ENCODE measurements at regions not wholly inside any gene's neighbourhood (a gene's known extent, or its start where the extent isn't known, plus 50 kb on each side); places are given as distances from the start of the nearest gene placed in this dataset.
"Not testable (repeated sequence)": the region's sequence is repeated elsewhere in the genome, so short reads cannot be mapped to it uniquely, and the experiment has no call there.

DNA sequence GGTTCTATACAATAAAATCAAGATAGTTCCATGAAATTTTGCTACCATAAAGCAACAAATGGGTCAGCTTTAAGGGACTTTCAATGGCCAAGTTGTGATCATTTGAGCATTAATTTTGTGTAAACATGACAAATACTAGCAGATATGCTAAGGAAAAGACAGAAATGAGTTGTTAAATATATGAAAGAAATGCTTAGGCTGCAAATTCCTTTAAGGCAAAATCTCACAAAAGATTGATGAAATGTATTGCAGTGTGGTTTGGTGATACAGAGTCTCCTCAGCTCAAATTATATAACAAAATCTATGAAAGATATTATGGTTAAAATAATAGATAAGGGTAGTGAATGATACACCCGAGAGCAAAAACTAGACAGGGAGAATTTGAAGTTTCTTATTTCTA, 377.2 kb downstream of the RAP2B start:
- no peak for TF ChIP-seq POLR2A (IDR thresholded peaks at IDR 0.05)
- TF ChIP-seq, protein P1, sequence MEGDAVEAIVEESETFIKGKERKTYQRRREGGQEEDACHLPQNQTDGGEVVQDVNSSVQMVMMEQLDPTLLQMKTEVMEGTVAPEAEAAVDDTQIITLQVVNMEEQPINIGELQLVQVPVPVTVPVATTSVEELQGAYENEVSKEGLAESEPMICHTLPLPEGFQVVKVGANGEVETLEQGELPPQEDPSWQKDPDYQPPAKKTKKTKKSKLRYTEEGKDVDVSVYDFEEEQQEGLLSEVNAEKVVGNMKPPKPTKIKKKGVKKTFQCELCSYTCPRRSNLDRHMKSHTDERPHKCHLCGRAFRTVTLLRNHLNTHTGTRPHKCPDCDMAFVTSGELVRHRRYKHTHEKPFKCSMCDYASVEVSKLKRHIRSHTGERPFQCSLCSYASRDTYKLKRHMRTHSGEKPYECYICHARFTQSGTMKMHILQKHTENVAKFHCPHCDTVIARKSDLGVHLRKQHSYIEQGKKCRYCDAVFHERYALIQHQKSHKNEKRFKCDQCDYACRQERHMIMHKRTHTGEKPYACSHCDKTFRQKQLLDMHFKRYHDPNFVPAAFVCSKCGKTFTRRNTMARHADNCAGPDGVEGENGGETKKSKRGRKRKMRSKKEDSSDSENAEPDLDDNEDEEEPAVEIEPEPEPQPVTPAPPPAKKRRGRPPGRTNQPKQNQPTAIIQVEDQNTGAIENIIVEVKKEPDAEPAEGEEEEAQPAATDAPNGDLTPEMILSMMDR (IDR thresholded peaks at IDR 0.05) = no peak
- WGBS, 4 donors = 29 to 77% (median 51%) methylated on average over 1 of the region's 1 CpG

DNA sequence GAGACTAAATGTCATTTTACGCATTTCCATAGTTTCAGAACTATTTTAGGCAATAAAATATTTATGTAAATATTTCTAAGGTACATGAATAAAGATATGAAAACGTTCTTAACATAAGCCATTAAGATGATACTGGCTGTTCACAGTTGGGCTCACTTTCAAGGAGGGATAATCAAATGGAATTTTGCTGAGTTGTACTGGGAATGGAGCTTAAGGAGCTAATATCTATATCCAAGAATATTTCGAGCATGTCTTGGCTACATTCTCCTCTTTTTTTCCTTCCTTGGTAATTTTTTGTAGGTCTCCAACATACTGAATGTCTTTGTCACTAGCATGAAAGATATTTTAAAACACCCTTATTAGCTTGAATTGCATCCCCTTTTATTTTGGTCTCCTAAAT, 383.4 kb downstream of the RAP2B start:
- intact Hi-C loops (cut with DNase I) = no loop called here
- DNase-seq = no peak
- 51 to 67% (median 57%) methylated on average over 3 of the region's 3 CpGs for WGBS, 4 donors
- H3K4me1 ChIP-seq (replicated peaks in 1 of 2) = no peaks in the 10 kb centered on the region
- H3K27me3 ChIP-seq = no peaks in the 10 kb centered on the region
- TF ChIP-seq, protein P1 (IDR thresholded peaks at IDR 0.05) = no peak
- no peak for TF ChIP-seq POLR2A (IDR thresholded peaks at IDR 0.05)
- no peaks in the 10 kb centered on the region for H3K36me3 ChIP-seq (replicated peaks in 1 of 2)
- no peak overlapping the region for H3K27ac ChIP-seq
- no peaks in the 10 kb centered on the region for H3K9me3 ChIP-seq (replicated peaks in 1 of 3)
- no peak overlapping the region for H3K4me3 ChIP-seq

More for the DNA sequence above, 377.2 kb downstream of the RAP2B start:
- Histone ChIP-seq H3K4me1 (replicated peaks in 1 of 2) (no peaks in the 10 kb centered on the region), H3K4me3 (no peak overlapping the region), H3K27ac (no peak overlapping the region), H3K27me3 (no peaks in the 10 kb centered on the region), H3K36me3 (replicated peaks in 1 of 2) (no peaks in the 10 kb centered on the region), H3K9me3 (replicated peaks in 1 of 3) (no peaks in the 10 kb centered on the region)
- intact Hi-C loops (cut with DNase I) = no loop called here
- DNase-seq = no peak

DNA sequence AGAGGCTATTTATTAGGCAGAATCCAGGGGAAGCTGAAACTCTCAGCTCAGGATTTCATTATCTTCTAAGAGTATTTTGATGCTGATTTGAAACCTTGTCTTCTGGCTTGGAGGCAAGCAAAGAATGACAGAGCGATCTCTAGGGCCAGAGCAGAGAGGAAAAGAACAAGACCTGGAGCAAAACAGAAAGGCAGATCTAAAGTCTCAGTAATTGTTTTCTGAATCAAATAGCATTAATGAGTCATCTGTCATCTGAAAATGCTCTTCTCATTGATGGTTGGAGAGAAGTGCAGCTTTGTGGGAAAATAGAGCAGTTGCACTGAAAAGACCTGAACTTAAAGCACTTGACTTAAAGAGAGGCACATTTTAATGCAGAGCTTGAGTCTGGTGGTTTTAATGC, 385.9 kb downstream of the RAP2B start:
- H3K4me3 ChIP-seq = no peak overlapping the region
- no peaks in the 10 kb centered on the region for H3K27me3 ChIP-seq
- intact Hi-C loops (cut with DNase I) = no loop called here
- H3K27ac ChIP-seq = no peak overlapping the region
- no peaks in the 10 kb centered on the region for H3K9me3 ChIP-seq (replicated peaks in 1 of 3)
- H3K4me1 ChIP-seq (replicated peaks in 1 of 2) = no peaks in the 10 kb centered on the region
- TF ChIP-seq, protein P1 (IDR thresholded peaks at IDR 0.05) = no peak
- TF ChIP-seq POLR2A (IDR thresholded peaks at IDR 0.05) = no peak
- WGBS, 4 donors = 71 to 97% (median 78%) methylated on average over 1 of the region's 1 CpG
- no peak for DNase-seq
- no peaks in the 10 kb centered on the region for H3K36me3 ChIP-seq (replicated peaks in 1 of 2)

DNA sequence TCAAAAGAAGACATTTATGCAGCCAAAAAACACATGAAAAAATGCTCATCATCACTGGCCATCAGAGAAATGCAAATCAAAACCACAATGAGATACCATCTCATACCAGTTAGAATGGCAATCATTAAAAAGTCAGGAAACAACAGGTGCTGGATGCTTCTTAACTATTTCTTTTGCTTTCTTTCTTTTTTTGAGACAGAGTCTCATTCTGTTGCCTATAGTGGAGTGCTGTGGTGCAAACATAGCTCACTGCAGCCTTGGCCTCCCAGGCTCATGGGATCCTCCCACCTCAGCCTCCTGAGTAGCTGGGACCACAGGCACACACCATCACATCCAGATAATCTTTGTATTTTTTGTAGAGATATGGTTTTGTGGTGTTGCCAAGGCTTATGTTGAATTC, 387.7 kb downstream of the RAP2B start:
- H3K4me3 ChIP-seq; H3K27ac ChIP-seq; H3K36me3 ChIP-seq (replicated peaks in 1 of 2); DNase-seq; H3K9me3 ChIP-seq (replicated peaks in 1 of 3); H3K27me3 ChIP-seq; intact Hi-C loops (cut with DNase I); H3K4me1 ChIP-seq (replicated peaks in 1 of 2): not testable (repeated sequence)

DNA sequence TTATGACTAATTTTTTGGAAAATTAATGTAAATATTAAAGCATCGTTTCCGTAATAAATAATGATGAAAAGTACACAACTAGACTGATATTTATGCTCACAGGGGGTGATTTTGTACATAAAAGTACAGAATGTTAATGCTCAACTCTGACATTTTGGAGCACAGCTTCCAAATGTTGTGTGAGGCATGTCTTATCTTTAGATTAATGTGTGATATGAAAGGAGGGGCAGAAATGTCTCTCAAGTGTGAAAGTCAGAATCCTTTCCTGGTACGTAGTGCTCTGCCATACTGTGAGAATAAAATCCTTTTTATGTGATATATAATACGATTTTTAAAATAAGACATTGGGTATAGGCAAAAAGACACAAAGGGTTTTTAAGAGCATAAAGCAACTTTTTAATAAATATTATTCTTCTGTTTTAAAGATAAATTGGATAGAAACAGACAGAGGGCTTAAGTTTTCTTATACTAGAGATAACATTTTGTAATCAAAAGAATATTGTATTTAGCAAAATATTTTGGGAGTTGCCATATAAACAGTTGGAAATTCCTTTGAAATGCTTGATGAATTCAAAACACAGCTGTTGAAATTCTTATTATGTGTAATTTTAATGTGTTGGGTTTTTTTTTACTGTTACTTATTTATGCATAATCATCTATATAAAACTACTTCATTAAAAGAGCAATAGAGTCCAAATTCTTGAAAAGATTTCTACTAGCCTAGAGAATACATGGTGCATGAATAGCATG, 389.7 kb downstream of the RAP2B start:
- Histone ChIP-seq H3K27me3 (no peaks in the 10 kb centered on the region), H3K36me3 (replicated peaks in 1 of 2) (no peaks in the 10 kb centered on the region), H3K9me3 (replicated peaks in 1 of 3) (no peaks in the 10 kb centered on the region), H3K4me3 (no peak overlapping the region), H3K4me1 (replicated peaks in 1 of 2) (no peaks in the 10 kb centered on the region), H3K27ac (no peak overlapping the region)
- intact Hi-C loops (cut with DNase I) = no loop called here
- 48 to 51% (median 50%) methylated on average over 4 of the region's 4 CpGs for WGBS, 4 donors
- TF ChIP-seq, protein P1 (IDR thresholded peaks at IDR 0.05) = no peak
- TF ChIP-seq POLR2A (IDR thresholded peaks at IDR 0.05) = no peak
- no peak for DNase-seq

Measured in adrenal gland (tissue), 9 donors.